Hepatocyte (in vitro differentiated cells): ENCODE measurements at regions not wholly inside any gene's neighbourhood (a gene's known extent, or its start where the extent isn't known, plus 50 kb on each side); places are given as distances from the start of the nearest gene placed in this dataset.

ENCODE experiments used
- CTCF ChIP-seq: fragments of 200-600 bp; sonication (generic); IDR thresholded peaks from 2 replicates; pipeline ENCODE4 v1.5.1; 2016; ENCODE audit warnings: antibody characterized with exemption, mild to moderate bottlenecking; ENCODE audit not compliant: poor library complexity
- EZH2phosphoT487 ChIP-seq: fragments of 200-600 bp; sonication (generic); IDR thresholded peaks from one replicate; pipeline ENCODE4 v1.6.1; 2018; ENCODE audit warnings: antibody characterized with exemption, mild to moderate bottlenecking, low read depth, moderate library complexity; ENCODE audit not compliant: unreplicated experiment, severe bottlenecking

GRCh38 chr6:27688014-27688586 is 215.2 kb upstream of the ZNF184 start:
- TF ChIP-seq CTCF: no peak
- no peak for TF ChIP-seq EZH2phosphoT487
